DND-41 (cell line): ENCODE measurements at regions not wholly inside any gene's neighbourhood (a gene's known extent, or its start where the extent isn't known, plus 50 kb on each side); places are given as distances from the start of the nearest gene placed in this dataset.

Source experiments
- ATAC-seq: fragments of 200-7000 bp; cut with Tn5 transposase; 3 replicates; pipeline ENCODE4 v1.9.1; 2021; ENCODE audit warnings: low read depth; ENCODE audit not compliant: insufficient read depth
- DNase-seq: peaks from one replicate; pipeline ENCODE4 v3.0.0-alpha.2; 2020
- H2AFZ ChIP-seq: 2 replicates; pipeline ENCODE4 v1.6.0; 2012; ENCODE audit warnings: low read depth, low read length
- H3K27ac ChIP-seq: 2 replicates; pipeline ENCODE4 v1.5.1; 2012; ENCODE audit warnings: low read length, inconsistent platforms
- H3K27me3 ChIP-seq: fragments of 200-600 bp; sonication (generic); 2 replicates; pipeline ENCODE4 v1.6.0; 2012; ENCODE audit warnings: low read length, mild to moderate bottlenecking, inconsistent platforms; ENCODE audit not compliant: insufficient read depth, poor library complexity
- H3K36me3 ChIP-seq: 2 replicates; pipeline ENCODE4 v1.5.1; 2012; ENCODE audit warnings: low read length, inconsistent platforms; ENCODE audit not compliant: insufficient read depth
- H3K4me1 ChIP-seq: 2 replicates; pipeline ENCODE4 v1.5.1; 2012; ENCODE audit warnings: mild to moderate bottlenecking, low read length; ENCODE audit not compliant: insufficient read depth
- H3K4me2 ChIP-seq: 2 replicates; pipeline ENCODE4 v1.6.0; 2012; ENCODE audit warnings: mild to moderate bottlenecking, moderate library complexity, low read length, inconsistent platforms; ENCODE audit not compliant: insufficient read depth
- H3K4me3 ChIP-seq, 2 experiments: fragments of 200-600 bp in 1 of 2; shearing (Covaris generic) in 1 of 2; 2 replicates each; pipeline ENCODE4 v1.5.1; 2012 to 2016; ENCODE audit warnings: inconsistent platforms in 2 of 2, low read length in 2 of 2, mild to moderate bottlenecking in 2 of 2, low read depth in 1 of 2, moderate library complexity in 1 of 2
- H3K79me2 ChIP-seq: 2 replicates; pipeline ENCODE4 v1.6.0; 2012; ENCODE audit warnings: low read length, inconsistent platforms; ENCODE audit not compliant: insufficient read depth
- H3K9ac ChIP-seq: 2 replicates; pipeline ENCODE4 v1.6.0; 2012; ENCODE audit warnings: low read depth, mild to moderate bottlenecking, inconsistent platforms, low read length, moderate library complexity
- H3K9me3 ChIP-seq: 2 replicates; pipeline ENCODE4 v1.5.1; 2012; ENCODE audit warnings: low read length, moderate library complexity, mild to moderate bottlenecking, inconsistent platforms; ENCODE audit not compliant: insufficient read depth, severe bottlenecking
- H4K20me1 ChIP-seq: 2 replicates; pipeline ENCODE4 v1.6.0; 2012; ENCODE audit warnings: low read length; ENCODE audit not compliant: insufficient read depth
- EZH2 ChIP-seq: IDR thresholded peaks from 3 replicates; pipeline ENCODE4 v1.6.1; 2012; ENCODE audit warnings: borderline replicate concordance, low read depth, mild to moderate bottlenecking, moderate library complexity, low read length, inconsistent platforms; ENCODE audit not compliant: severe bottlenecking
- TF ChIP-seq, protein P1 (sequence below): IDR thresholded peaks from 2 replicates; pipeline ENCODE4 v1.5.1; 2012; ENCODE audit warnings: borderline replicate concordance, low read length, moderate library complexity, mild to moderate bottlenecking; ENCODE audit not compliant: poor library complexity, severe bottlenecking; ENCODE audit errors: extremely low read depth

DNA sequence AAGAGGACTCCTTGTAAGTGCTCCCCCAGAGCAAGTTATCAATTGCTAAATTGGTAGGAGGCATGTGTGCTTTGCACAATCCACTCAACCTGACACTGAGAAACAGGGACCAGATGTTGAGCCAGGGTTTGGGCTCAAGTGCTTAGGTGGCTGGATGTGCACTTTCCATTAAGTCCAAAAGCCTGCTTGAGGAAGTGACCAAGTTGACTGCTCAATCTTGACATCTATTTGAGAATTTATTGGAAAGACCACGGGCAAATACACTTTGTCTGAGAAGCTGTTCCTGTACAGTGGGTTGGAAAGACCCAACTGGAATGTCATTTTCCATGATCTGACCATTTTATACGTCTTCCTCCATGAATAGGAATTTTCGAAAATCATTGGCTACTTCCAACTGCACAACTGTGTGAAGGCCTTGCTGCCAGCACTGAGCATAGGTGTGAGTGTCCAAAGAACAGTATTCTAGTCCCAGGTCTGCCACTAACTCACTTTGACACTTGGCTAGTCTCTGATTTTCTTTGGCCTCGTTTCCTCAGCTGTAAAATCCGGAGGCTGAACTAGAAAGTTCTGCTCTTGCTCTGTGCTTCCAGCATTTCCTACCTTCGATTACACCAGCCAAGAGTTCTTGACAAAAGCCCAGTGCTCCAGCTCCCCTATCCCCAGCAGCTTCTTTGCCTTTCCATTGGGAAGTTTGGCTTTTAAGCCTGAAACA lies 186.9 kb upstream of the ECI2 start:
- H3K9me3 ChIP-seq: no peaks in the 10 kb centered on the region
- no peaks in the 10 kb centered on the region for H3K27me3 ChIP-seq
- no peaks in the 10 kb centered on the region for H3K79me2 ChIP-seq
- no peak overlapping the region for H3K4me3 ChIP-seq
- TF ChIP-seq EZH2: no peak
- TF ChIP-seq, protein P1, sequence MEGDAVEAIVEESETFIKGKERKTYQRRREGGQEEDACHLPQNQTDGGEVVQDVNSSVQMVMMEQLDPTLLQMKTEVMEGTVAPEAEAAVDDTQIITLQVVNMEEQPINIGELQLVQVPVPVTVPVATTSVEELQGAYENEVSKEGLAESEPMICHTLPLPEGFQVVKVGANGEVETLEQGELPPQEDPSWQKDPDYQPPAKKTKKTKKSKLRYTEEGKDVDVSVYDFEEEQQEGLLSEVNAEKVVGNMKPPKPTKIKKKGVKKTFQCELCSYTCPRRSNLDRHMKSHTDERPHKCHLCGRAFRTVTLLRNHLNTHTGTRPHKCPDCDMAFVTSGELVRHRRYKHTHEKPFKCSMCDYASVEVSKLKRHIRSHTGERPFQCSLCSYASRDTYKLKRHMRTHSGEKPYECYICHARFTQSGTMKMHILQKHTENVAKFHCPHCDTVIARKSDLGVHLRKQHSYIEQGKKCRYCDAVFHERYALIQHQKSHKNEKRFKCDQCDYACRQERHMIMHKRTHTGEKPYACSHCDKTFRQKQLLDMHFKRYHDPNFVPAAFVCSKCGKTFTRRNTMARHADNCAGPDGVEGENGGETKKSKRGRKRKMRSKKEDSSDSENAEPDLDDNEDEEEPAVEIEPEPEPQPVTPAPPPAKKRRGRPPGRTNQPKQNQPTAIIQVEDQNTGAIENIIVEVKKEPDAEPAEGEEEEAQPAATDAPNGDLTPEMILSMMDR: no peak
- DNase-seq (no peak), ATAC-seq (no peak)
- H3K4me2 ChIP-seq: no peak overlapping the region
- H3K36me3 ChIP-seq: no peaks in the 10 kb centered on the region
- no peak overlapping the region for H2AFZ ChIP-seq
- no peaks in the 10 kb centered on the region for H4K20me1 ChIP-seq
- H3K9ac ChIP-seq: no peak overlapping the region
- H3K4me1 ChIP-seq: no peaks in the 10 kb centered on the region
- H3K27ac ChIP-seq: no peak overlapping the region

DNA sequence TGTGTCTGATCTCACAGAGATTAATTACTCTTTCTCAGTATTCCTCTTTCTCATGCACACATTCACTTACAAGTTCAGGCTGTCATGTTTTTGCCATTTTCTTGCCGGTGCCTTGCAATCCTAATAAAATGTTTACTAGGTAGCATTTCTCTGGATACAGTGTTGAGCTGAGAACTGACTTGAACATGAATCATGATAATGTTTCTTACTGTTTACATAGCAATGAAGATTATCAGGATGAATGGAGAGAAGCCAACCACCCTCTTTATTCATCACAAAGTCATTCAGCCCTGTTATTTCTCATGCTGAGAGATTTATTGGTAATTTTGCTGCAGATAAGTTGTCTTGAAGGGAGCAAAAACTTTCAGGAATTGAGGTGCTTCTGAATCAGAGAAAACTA lies 185.5 kb upstream of the ECI2 start:
- H3K4me1 ChIP-seq: no peaks in the 10 kb centered on the region
- no peak for TF ChIP-seq EZH2
- TF ChIP-seq, protein P1: no peak
- H3K4me3 ChIP-seq: no peak overlapping the region
- no peak overlapping the region for H3K27ac ChIP-seq
- DNase-seq (no peak), ATAC-seq (no peak)
- no peaks in the 10 kb centered on the region for H4K20me1 ChIP-seq
- no peak overlapping the region for H2AFZ ChIP-seq
- no peaks in the 10 kb centered on the region for H3K36me3 ChIP-seq
- H3K79me2 ChIP-seq: no peaks in the 10 kb centered on the region
- H3K9ac ChIP-seq: no peak overlapping the region
- H3K9me3 ChIP-seq: no peaks in the 10 kb centered on the region
- no peaks in the 10 kb centered on the region for H3K27me3 ChIP-seq
- no peak overlapping the region for H3K4me2 ChIP-seq

DNA sequence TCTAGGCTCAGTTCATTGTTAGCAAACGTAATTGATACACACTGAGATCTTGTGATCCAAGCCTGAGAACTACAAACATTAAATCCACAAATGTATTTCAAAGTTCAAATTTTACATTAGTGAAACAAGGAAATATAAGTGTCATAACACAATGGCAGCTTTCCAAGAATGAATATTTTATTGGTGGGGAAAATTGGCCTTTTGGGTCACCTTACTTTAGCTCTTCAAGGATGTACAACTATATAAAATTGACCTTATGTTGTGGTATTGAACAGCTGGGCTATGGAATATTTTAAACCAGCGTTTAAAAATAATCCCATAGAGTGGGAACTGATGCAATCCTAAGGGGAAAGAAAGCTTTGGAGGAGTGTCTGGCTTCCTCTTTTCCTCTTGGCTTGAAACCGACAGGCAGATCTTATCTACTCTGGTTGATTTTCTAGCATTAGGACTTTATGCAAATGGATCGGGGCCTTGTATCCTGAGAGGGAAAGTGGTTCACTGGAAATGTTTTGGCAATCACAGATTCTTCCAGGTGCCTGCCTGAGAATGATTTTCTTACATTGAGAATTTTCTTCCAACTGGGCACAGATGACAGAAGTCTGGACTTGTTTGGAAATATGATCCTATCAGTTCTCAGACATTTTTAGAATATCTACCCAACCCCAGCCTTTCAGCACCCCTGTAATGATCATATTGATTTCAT lies 184.8 kb upstream of the ECI2 start:
- no peak overlapping the region for H3K9ac ChIP-seq
- no peaks in the 10 kb centered on the region for H4K20me1 ChIP-seq
- H3K4me3 ChIP-seq: no peak overlapping the region
- TF ChIP-seq, protein P1: no peak
- no peak for TF ChIP-seq EZH2
- H3K27me3 ChIP-seq: no peaks in the 10 kb centered on the region
- H3K79me2 ChIP-seq: no peaks in the 10 kb centered on the region
- ATAC-seq (no peak), DNase-seq (no peak)
- no peak overlapping the region for H3K27ac ChIP-seq
- no peak overlapping the region for H3K4me2 ChIP-seq
- no peaks in the 10 kb centered on the region for H3K9me3 ChIP-seq
- H3K4me1 ChIP-seq: no peaks in the 10 kb centered on the region
- H3K36me3 ChIP-seq: no peaks in the 10 kb centered on the region
- H2AFZ ChIP-seq: no peak overlapping the region
